PC-3 (cell line): ENCODE measurements at regions not wholly inside any gene's neighbourhood (a gene's known extent, or its start where the extent isn't known, plus 50 kb on each side); places are given as distances from the start of the nearest gene placed in this dataset.
A peak's percentile ranks its signal among the peaks of the same experiment; 100 is the strongest.
"Not testable (repeated sequence)": the region's sequence is repeated elsewhere in the genome, so short reads cannot be mapped to it uniquely, and the experiment has no call there.

ENCODE experiments used
- ATAC-seq: fragments of 200-7000 bp; cut with Tn5 transposase; 2 replicates; pipeline ENCODE4 v1.9.1; 2020; ENCODE audit warnings: mild to moderate bottlenecking, moderate library complexity
- BruUV-seq: library from RNA; stranded (reverse); fragments of 400-500 nt; replicated peaks from 2 replicates; lab custom pipeline; 2021; lab: Mats Ljungman, UMichigan
- CTCF ChIA-PET: fragments of 300-600 bp; sonication (Branson Sonifier 250); formaldehyde crosslinking; loops from one replicate; lab custom pipeline; 2022; ENCODE audit warnings: antibody characterized with exemption; lab: Charles Lee
- POLR2A ChIA-PET: fragments of 300-600 bp; sonication (Branson Sonifier 250); formaldehyde crosslinking; loops from one replicate; lab custom pipeline; 2022; ENCODE audit warnings: antibody characterized with exemption; ENCODE audit not compliant: unreplicated experiment; lab: Charles Lee
- DNase-seq: peaks from one replicate; pipeline ENCODE4 v3.0.0-alpha.2; 2015
- H2AFZ ChIP-seq: fragments of 300-600 bp; sonication (generic); 2 replicates; pipeline ENCODE4 v1.6.0; 2016; ENCODE audit warnings: antibody characterized with exemption, low read length
- H3F3A ChIP-seq: fragments of 300-600 bp; sonication (generic); one replicate; pipeline ENCODE4 v1.6.0; 2017; ENCODE audit warnings: antibody characterized with exemption, low read length, control low read depth, mild to moderate bottlenecking; ENCODE audit not compliant: unreplicated experiment
- H3K27ac ChIP-seq: fragments of 300-600 bp; sonication (generic); 2 replicates; pipeline ENCODE4 v1.5.1; 2016; ENCODE audit warnings: mild to moderate bottlenecking, low read length
- H3K27me3 ChIP-seq: fragments of 300-600 bp; sonication (generic); 2 replicates; pipeline ENCODE4 v1.6.1; 2016; ENCODE audit warnings: low read length, mixed read lengths
- H3K36me3 ChIP-seq: fragments of 300-600 bp; sonication (generic); 2 replicates; pipeline ENCODE4 v1.6.1; 2016; ENCODE audit warnings: low read depth, mixed run types, low read length, mixed read lengths
- H3K4me1 ChIP-seq: fragments of 300-600 bp; sonication (generic); 2 replicates; pipeline ENCODE4 v1.5.1; 2016; ENCODE audit warnings: low read length; ENCODE audit not compliant: insufficient read depth
- H3K4me2 ChIP-seq: fragments of 300-600 bp; sonication (generic); 2 replicates; pipeline ENCODE4 v1.6.0; 2016; ENCODE audit warnings: low read length
- H3K4me3 ChIP-seq: fragments of 300-600 bp; sonication (generic); 2 replicates; pipeline ENCODE4 v1.5.1; 2016; ENCODE audit warnings: mild to moderate bottlenecking, low read length, mixed read lengths
- H3K79me2 ChIP-seq: fragments of 300-600 bp; sonication (generic); 2 replicates; pipeline ENCODE4 v1.6.1; 2017; ENCODE audit warnings: low read length, mixed read lengths
- H3K9ac ChIP-seq: fragments of 300-600 bp; sonication (generic); 2 replicates; pipeline ENCODE4 v1.6.0; 2016; ENCODE audit warnings: mild to moderate bottlenecking, low read length
- H3K9me2 ChIP-seq: fragments of 300-600 bp; sonication (generic); replicated peaks from 2 replicates; pipeline ENCODE4 v1.6.1; 2016; ENCODE audit warnings: mixed run types, low read length, mixed read lengths
- H3K9me3 ChIP-seq: fragments of 300-600 bp; sonication (generic); 2 replicates; pipeline ENCODE4 v1.6.1; 2016; ENCODE audit warnings: low read length, mixed read lengths
- H4K20me1 ChIP-seq: fragments of 300-600 bp; sonication (generic); 2 replicates; pipeline ENCODE4 v1.6.1; 2016; ENCODE audit warnings: low read length, mixed read lengths
- EZH2 ChIP-seq: fragments of 300-600 bp; sonication (generic); IDR thresholded peaks from one replicate; pipeline ENCODE4 v1.6.1; 2017; ENCODE audit warnings: antibody characterized with exemption, mild to moderate bottlenecking, low read length; ENCODE audit not compliant: unreplicated experiment
- EZH2phosphoT487 ChIP-seq: fragments of 300-600 bp; sonication (generic); IDR thresholded peaks from 2 replicates; pipeline ENCODE4 v1.6.1; 2018; ENCODE audit warnings: mild to moderate bottlenecking, antibody characterized with exemption, low read length, borderline replicate concordance
- intact Hi-C: fragments of 100-400 bp; cut with micrococcal nuclease; formaldehyde crosslinking; loops from 2 replicates; pipeline ENCODE4 v1.9.0; 2023
- TF ChIP-seq, protein P1 (sequence below): fragments of 300-600 bp; sonication (generic); conservative IDR thresholded peaks from 2 replicates; pipeline ENCODE4 v1.5.1; 2017; ENCODE audit warnings: antibody characterized with exemption, low read depth, mild to moderate bottlenecking, low read length

DNA sequence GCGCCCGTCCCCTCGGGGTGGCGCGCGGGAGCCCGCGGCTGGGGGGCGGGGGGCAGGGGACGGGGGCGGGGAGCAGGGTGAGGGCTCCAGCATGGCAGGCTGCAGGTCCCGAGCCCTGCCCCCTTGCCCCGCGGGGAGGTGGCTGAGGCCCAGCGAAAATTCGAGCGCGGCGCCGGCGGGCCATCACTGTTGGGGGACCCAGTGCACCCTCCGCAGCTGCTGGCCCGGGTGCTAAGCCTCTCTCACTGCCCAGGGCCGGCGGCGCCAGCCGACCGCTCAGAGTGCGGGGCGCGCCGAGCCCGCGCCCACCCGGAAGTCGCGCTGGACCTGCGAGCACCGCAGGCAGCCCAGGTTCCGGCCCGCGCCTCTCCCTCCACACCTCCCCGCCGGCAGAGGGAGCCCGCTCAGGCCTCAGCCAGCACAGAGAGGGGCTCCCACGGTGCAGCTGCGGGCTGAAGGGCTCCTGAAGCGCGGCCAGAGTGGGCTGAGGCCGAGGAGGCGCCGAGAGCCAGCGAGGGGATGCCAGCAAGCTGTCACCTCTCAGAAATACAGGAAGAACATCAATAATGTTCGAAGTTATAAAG lies 290.8 kb upstream of the PRSS16 start:
- H3K79me2 ChIP-seq, H3K4me1 ChIP-seq, BruUV-seq, intact Hi-C loops, POLR2A ChIA-PET, H2AFZ ChIP-seq, H3F3A ChIP-seq, H3K36me3 ChIP-seq, H3K27me3 ChIP-seq, H3K9me2 ChIP-seq, H4K20me1 ChIP-seq, H3K9me3 ChIP-seq: not testable (repeated sequence)
- peak overlapping the region; percentile 86 for H3K27ac ChIP-seq
- peak overlapping the region; percentile 71 for H3K4me3 ChIP-seq
- H3K9ac ChIP-seq: peak overlapping the region; percentile 69
- H3K4me2 ChIP-seq: peak overlapping the region; percentile 81
- TF ChIP-seq, protein P1, sequence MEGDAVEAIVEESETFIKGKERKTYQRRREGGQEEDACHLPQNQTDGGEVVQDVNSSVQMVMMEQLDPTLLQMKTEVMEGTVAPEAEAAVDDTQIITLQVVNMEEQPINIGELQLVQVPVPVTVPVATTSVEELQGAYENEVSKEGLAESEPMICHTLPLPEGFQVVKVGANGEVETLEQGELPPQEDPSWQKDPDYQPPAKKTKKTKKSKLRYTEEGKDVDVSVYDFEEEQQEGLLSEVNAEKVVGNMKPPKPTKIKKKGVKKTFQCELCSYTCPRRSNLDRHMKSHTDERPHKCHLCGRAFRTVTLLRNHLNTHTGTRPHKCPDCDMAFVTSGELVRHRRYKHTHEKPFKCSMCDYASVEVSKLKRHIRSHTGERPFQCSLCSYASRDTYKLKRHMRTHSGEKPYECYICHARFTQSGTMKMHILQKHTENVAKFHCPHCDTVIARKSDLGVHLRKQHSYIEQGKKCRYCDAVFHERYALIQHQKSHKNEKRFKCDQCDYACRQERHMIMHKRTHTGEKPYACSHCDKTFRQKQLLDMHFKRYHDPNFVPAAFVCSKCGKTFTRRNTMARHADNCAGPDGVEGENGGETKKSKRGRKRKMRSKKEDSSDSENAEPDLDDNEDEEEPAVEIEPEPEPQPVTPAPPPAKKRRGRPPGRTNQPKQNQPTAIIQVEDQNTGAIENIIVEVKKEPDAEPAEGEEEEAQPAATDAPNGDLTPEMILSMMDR: peak; percentile 42; the same call in 1 of the 2 replicates
- CTCF ChIA-PET: interaction anchor here (1.0 kb wide), 1 partner anchor 170 kb away, joined by 5 read pairs; no protein-coding TSS in a partner anchor
- peak; percentile 95 for ATAC-seq
- DNase-seq: peak; percentile 50

DNA sequence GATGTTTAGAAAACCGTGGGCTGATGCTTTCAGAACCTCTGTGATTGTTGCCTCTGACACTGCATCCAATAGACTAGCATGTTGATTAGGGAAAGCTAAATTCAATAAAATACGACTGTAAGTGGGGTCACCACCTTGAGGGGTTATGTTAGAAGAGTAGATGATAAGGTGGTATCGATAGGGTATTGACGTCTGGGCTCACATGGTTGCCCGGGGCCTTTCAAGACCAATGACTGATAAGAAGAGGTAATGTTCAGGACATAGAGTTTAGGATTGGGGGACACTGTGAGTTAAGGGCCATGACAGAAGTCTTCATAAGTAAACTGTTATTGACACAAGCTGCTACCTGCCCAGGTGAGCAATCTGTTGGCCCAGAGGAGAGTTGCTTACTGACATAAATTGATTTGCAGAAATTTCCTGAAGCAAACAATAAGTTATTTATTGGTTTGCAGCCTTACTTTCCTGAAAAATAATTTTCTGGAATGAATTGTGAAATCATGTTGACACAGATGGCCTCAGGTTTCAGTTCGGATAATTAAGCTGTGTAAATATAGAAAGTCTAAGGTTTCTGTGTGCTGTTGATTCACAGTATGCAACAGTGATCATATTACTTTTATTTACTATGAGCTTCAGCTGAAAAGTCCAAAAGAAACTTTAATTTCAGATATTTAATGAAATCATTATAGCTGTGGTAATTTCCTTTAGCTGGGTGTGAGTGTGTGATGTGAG lies 289.9 kb upstream of the PRSS16 start:
- H3K9me2 ChIP-seq, intact Hi-C loops, H3K36me3 ChIP-seq, POLR2A ChIA-PET, H4K20me1 ChIP-seq, H3K4me1 ChIP-seq, ATAC-seq, H2AFZ ChIP-seq, H3F3A ChIP-seq, H3K9me3 ChIP-seq, H3K79me2 ChIP-seq, H3K27me3 ChIP-seq: not testable (repeated sequence)
- Histone ChIP-seq H3K27ac (peak overlapping the region; percentile 86), H3K4me2 (peak overlapping the region; percentile 81), H3K9ac (peak overlapping the region; percentile 69), H3K4me3 (peak overlapping the region; percentile 71)
- TSS peak; percentile 86 for BruUV-seq
- peak; percentile 27 for DNase-seq
- CTCF ChIA-PET: interaction anchor here (1.0 kb wide), 1 partner anchor 169 kb away, joined by 5 read pairs; no protein-coding TSS in a partner anchor

DNA sequence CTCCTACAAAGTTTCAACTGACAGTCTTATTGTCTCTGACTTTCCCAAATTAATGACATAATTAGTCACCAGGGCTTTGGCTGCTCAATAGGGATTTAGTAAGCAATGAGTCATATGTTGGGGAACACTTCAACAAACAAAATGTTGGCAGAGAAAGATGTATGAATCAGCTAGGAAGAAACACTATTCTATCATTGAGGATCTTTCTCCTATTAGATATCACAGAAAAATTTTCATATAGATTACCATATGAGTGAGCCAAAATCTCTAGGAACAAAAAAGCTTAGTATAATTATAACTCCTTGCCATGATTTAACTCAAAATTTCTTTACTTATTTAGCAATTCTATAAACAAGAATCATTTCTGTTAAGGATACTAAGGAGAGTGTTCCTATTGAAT lies 286.3 kb upstream of the PRSS16 start:
- H3K4me1 ChIP-seq: not testable (repeated sequence)

DNA sequence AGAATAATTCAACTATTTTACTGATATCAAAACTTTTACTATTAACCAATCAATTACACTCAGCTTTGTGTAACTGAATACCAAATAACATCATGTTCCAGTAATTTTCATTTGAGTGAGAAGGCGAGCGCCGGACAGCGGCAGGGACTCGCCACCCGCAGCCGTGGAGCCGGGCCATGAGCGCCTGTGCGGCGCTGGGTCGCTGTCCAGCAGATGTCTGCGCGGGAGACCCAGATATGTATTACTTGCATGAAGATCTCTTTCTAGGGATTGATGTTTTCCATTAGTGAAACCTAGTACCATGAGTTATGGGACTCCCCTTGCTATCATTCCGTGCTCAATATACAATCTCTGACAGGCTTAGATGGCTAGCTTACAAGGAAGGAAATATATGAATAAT lies 245.1 kb upstream of the PRSS16 start:
- no TSS peak for BruUV-seq
- Histone ChIP-seq H3K9me3 (no peaks in the 10 kb centered on the region), H3K27me3 (no peaks in the 10 kb centered on the region), H3K9ac (no peak overlapping the region), H3K4me1 (no peaks in the 10 kb centered on the region), H3K4me2 (no peak overlapping the region), H3F3A (no peaks in the 10 kb centered on the region), H3K79me2 (no peaks in the 10 kb centered on the region), H4K20me1 (no peaks in the 10 kb centered on the region), H3K9me2 (no peaks in the 10 kb centered on the region), H3K27ac (no peak overlapping the region), H3K4me3 (no peak overlapping the region), H3K36me3 (no peaks in the 10 kb centered on the region), H2AFZ (no peak overlapping the region)
- TF ChIP-seq EZH2phosphoT487 (no peak), EZH2 (no peak)
- TF ChIP-seq, protein P1: no peak
- ChIA-PET CTCF (no interaction called here), POLR2A (no interaction called here)
- no peak for DNase-seq
- intact Hi-C loops: no loop called here
- ATAC-seq: no peak

More for the DNA sequence above, 286.3 kb upstream of the PRSS16 start:
- ATAC-seq, H4K20me1 ChIP-seq, CTCF ChIA-PET, H3K4me2 ChIP-seq, H3K27me3 ChIP-seq, H2AFZ ChIP-seq, H3K79me2 ChIP-seq, H3K9me2 ChIP-seq, H3K9ac ChIP-seq, H3K36me3 ChIP-seq, H3F3A ChIP-seq, H3K4me3 ChIP-seq, intact Hi-C loops, H3K9me3 ChIP-seq, BruUV-seq: not testable (repeated sequence)
- POLR2A ChIA-PET: interaction anchor here (0.6 kb wide), 1 partner anchor 929 kb away, joined by 6 read pairs; a partner anchor contains a TSS
- peak overlapping the region; percentile 25; the same call in 1 of the 2 replicates for H3K27ac ChIP-seq
- peak; percentile 48 for DNase-seq
